ENCODE measurements at regions not wholly inside any gene's neighbourhood (a gene's known extent, or its start where the extent isn't known, plus 50 kb on each side); places are given as distances from the start of the nearest gene placed in this dataset.
A peak's percentile ranks its signal among the peaks of the same experiment; 100 is the strongest.
"Not testable (repeated sequence)": the region's sequence is repeated elsewhere in the genome, so short reads cannot be mapped to it uniquely, and the experiment has no call there.

DNA sequence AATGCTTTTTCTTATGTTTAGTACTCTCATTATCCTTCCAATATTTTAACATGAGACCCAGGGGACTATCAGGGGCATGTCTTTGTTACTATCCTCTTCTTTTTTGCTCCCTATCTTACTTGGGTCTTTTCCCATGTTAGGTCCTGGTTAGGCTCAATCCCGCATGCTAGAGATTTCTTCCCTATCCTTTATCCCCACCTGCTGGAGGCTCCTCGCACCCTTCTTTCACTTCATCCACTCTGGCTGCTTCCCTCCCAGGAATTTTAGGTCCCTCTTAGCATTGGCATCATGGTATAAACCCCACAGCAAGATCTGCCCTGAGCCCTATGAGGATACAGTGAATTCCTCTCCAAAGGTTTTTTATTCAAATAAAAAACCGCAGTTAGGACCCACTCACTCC, 567.3 kb downstream of the ANKRD30B start:
- FAIRE-seq = not testable (repeated sequence)

DNA sequence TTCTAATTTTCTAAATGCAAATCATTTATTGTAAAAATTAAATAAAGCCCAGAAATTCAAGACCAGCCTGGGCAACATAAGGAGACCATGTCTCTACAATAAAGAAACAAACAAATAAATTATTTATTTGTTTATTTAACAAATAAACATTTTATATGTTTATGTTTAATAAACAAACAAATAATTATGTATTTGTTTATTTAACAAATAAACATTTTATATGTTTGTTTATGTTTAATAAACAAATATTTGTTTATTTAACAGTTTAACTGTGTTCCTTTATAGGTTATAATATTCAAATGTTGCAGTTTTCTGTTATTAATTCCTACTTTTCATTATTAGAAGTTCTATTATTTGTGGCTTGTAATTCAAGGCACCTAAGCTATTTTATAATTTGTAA, 570.7 kb downstream of the ANKRD30B start:
- peak; percentile 91 for FAIRE-seq

DNA sequence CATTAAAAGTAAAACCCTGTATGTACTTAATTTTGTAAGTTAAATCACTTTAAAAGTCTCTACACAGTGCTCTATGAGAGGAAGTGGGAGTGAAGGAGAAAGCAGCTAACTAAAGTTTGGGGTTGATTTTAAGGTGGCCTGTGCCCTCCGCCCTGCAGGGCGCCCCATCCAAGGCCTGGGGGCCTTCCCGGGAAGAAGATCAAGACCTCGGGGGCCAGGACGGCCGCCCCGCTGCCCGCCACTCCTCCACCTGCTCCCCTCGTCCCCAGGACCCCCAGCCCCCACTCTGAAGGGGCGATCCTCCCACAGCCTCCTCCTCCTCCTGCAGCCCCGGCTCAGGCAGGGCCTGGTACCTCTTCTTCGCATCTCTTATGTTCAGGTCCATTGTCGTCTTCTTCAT, 581.7 kb downstream of the ANKRD30B start:
- not testable (repeated sequence) for FAIRE-seq

DNA sequence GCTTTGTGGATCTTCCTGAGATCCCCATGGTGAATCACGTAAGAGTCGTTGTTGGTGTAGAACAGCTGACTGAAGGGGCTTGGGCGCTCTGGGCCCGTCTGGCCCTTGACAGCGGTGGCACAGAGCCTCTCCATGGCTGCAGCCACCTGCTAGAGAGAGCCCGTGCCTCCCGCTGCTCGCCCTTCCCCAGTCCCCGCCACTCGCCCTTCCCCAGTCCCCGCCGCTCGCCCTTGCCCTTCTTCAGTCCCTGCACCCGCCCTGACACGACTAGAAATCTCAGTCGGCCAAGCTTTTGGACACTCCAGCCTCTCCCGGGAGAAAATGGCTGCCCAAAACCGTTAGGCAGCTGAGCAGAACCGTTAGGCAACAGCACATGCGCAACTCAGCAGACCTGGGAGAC, 582.2 kb downstream of the ANKRD30B start:
- FAIRE-seq = not testable (repeated sequence)

DNA sequence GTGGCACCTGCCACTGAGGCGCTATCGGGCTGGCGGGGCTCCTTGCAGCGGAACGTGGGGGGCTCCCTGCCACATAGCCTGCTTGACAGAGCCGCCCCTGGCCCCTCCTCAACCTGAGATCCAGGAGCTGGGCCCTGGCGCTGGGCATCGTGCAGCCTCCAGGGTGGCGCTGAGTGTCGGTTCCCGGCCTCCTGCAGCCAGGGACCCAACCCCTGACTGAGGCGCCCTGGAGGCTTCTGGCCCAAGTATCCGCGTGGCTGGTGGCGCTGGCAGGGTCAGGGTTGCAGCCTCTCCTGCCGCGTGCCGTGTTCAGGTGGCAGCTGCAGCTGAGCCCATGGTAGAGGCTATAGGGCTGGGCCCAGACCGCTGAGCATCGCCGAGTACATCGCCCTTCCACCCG, 582.6 kb downstream of the ANKRD30B start:
- FAIRE-seq = not testable (repeated sequence)

DNA sequence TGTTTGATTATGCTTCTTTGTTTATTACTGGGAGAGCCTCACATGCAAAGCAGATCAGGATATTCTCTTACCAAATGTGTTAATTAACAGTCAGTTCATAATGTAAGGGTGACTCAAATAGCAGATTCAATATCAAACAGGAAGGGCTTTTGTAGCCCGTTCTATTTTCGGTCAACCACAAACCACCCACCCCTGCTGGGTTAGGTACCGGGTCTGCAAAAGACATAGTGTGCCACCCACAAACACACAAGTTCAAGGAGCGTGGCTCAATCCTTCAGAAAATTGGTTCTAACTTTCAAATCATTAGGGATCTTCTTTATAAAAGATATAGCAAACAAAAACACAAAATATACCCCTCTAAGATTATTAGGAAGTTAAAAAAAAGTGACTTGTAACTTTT, 627.7 kb downstream of the ANKRD30B start:
- FAIRE-seq = not testable (repeated sequence)

DNA sequence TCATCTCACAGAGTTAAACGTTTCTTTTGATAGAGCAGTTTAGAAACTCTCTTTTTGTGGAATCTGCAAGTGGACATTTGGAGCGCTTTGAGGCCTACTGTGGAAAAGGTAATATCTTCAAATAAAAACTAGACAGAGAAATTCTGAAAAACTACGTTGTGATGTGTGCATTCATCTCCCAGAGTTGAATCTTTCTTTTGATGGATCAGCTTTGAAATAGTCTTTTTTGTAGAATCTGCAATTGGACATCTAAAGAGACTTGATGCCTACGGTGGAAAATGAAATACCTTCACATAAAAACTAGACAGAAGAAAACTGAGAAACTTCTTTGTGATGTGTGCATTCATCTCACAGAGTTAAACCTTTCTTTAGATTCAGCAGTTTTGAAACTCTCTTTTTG, 659.9 kb downstream of the ANKRD30B start:
- not testable (repeated sequence) for FAIRE-seq
